ENCODE measurements at regions not wholly inside any gene's neighbourhood (a gene's known extent, or its start where the extent isn't known, plus 50 kb on each side); places are given as distances from the start of the nearest gene placed in this dataset.

- H3K4me2 ChIP-seq (ENCODE audit: low read depth, low read length, poor library complexity, severe bottlenecking) = no peak overlapping the region
- no peaks in the 10 kb centered on the region for H3K27me3 ChIP-seq (ENCODE audit: low read length)
- no peak overlapping the region for H3K27ac ChIP-seq (ENCODE audit: low read depth, low read length)
- H4K20me1 ChIP-seq (ENCODE audit: low read depth, low read length) = no peaks in the 10 kb centered on the region
- H3K36me3 ChIP-seq (ENCODE audit: low read length) = no peaks in the 10 kb centered on the region
- no peak overlapping the region for H3K4me3 ChIP-seq (ENCODE audit: insufficient read depth, low read length, poor library complexity, severe bottlenecking)
- H3F3A ChIP-seq (ENCODE audit: insufficient read depth) = no peaks in the 10 kb centered on the region
- TF ChIP-seq, protein P1, sequence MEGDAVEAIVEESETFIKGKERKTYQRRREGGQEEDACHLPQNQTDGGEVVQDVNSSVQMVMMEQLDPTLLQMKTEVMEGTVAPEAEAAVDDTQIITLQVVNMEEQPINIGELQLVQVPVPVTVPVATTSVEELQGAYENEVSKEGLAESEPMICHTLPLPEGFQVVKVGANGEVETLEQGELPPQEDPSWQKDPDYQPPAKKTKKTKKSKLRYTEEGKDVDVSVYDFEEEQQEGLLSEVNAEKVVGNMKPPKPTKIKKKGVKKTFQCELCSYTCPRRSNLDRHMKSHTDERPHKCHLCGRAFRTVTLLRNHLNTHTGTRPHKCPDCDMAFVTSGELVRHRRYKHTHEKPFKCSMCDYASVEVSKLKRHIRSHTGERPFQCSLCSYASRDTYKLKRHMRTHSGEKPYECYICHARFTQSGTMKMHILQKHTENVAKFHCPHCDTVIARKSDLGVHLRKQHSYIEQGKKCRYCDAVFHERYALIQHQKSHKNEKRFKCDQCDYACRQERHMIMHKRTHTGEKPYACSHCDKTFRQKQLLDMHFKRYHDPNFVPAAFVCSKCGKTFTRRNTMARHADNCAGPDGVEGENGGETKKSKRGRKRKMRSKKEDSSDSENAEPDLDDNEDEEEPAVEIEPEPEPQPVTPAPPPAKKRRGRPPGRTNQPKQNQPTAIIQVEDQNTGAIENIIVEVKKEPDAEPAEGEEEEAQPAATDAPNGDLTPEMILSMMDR (IDR thresholded peaks at IDR 0.05; ENCODE audit: insufficient read depth, low read length, poor library complexity, severe bottlenecking) = no peak
- TF ChIP-seq EZH2phosphoT487 (conservative IDR thresholded peaks at IDR 0.05; ENCODE audit: low read length) = no peak
- no peak overlapping the region for H3K9ac ChIP-seq (ENCODE audit: low read length)
- H2AFZ ChIP-seq (ENCODE audit: low read depth, low read length, severe bottlenecking) = no peak overlapping the region
- no peaks in the 10 kb centered on the region for H3K9me3 ChIP-seq (ENCODE audit: insufficient read depth, low read length)
- H3K9me2 ChIP-seq (replicated peaks; ENCODE audit: insufficient read depth, low read length) = no peaks in the 10 kb centered on the region
- no peaks in the 10 kb centered on the region for H3K79me2 ChIP-seq (ENCODE audit: insufficient read depth, low read length)
These were observed 393.3 kb downstream of the EDEM1 start for GRCh38 chr3:5580826-5581225.

- Histone ChIP-seq H3K9me3 (ENCODE audit: insufficient read depth, low read length) (no peaks in the 10 kb centered on the region), H3K27me3 (ENCODE audit: low read length) (no peaks in the 10 kb centered on the region), H3F3A (ENCODE audit: insufficient read depth) (no peaks in the 10 kb centered on the region), H4K20me1 (ENCODE audit: low read depth, low read length) (no peaks in the 10 kb centered on the region), H3K79me2 (ENCODE audit: insufficient read depth, low read length) (no peaks in the 10 kb centered on the region), H3K36me3 (ENCODE audit: low read length) (no peaks in the 10 kb centered on the region), H3K4me3 (ENCODE audit: insufficient read depth, low read length, poor library complexity, severe bottlenecking) (no peak overlapping the region), H3K9ac (ENCODE audit: low read length) (no peak overlapping the region), H3K4me2 (ENCODE audit: low read depth, low read length, poor library complexity, severe bottlenecking) (no peak overlapping the region), H3K9me2 (replicated peaks; ENCODE audit: insufficient read depth, low read length) (no peaks in the 10 kb centered on the region), H2AFZ (ENCODE audit: low read depth, low read length, severe bottlenecking) (no peak overlapping the region), H3K27ac (ENCODE audit: low read depth, low read length) (no peak overlapping the region)
- TF ChIP-seq, protein P1 (IDR thresholded peaks at IDR 0.05; ENCODE audit: insufficient read depth, low read length, poor library complexity, severe bottlenecking) = no peak
- no peak for TF ChIP-seq EZH2phosphoT487 (conservative IDR thresholded peaks at IDR 0.05; ENCODE audit: low read length)
These were observed 394.2 kb downstream of the EDEM1 start for GRCh38 chr3:5581743-5582142.

DNA sequence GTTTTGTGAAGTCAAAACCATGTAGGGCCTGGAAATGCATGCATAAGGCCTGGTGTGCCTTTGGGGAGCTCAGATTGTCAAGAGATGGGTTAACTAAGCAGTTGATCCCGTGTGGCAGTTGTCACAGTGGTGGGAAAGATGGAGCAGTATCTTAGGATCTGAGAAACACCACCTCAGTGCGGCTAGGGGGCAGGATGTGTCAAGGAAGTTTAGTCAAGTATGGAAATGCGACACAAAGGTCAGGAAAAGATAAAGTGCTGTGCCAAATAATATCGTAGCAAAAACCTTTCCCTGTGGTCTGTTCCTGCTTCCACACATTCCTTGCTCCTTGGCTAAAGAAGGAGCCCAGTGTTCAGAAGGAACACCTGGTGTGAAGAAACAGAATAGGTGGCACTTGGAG, 396.4 kb downstream of the EDEM1 start:
- H4K20me1 ChIP-seq (ENCODE audit: low read depth, low read length) = no peaks in the 10 kb centered on the region
- no peak overlapping the region for H2AFZ ChIP-seq (ENCODE audit: low read depth, low read length, severe bottlenecking)
- TF ChIP-seq, protein P1 (IDR thresholded peaks at IDR 0.05; ENCODE audit: insufficient read depth, low read length, poor library complexity, severe bottlenecking) = no peak
- TF ChIP-seq EZH2phosphoT487 (conservative IDR thresholded peaks at IDR 0.05; ENCODE audit: low read length) = no peak
- H3K4me3 ChIP-seq (ENCODE audit: insufficient read depth, low read length, poor library complexity, severe bottlenecking) = no peak overlapping the region
- no peaks in the 10 kb centered on the region for H3K36me3 ChIP-seq (ENCODE audit: low read length)
- no peaks in the 10 kb centered on the region for H3K79me2 ChIP-seq (ENCODE audit: insufficient read depth, low read length)
- H3F3A ChIP-seq (ENCODE audit: insufficient read depth) = no peaks in the 10 kb centered on the region
- no peak overlapping the region for H3K9ac ChIP-seq (ENCODE audit: low read length)
- H3K9me3 ChIP-seq (ENCODE audit: insufficient read depth, low read length) = no peaks in the 10 kb centered on the region
- no peaks in the 10 kb centered on the region for H3K9me2 ChIP-seq (replicated peaks; ENCODE audit: insufficient read depth, low read length)
- H3K4me2 ChIP-seq (ENCODE audit: low read depth, low read length, poor library complexity, severe bottlenecking) = no peak overlapping the region
- no peak overlapping the region for H3K27ac ChIP-seq (ENCODE audit: low read depth, low read length)
- no peaks in the 10 kb centered on the region for H3K27me3 ChIP-seq (ENCODE audit: low read length)
